ENCODE measurements at regions not wholly inside any gene's neighbourhood (a gene's known extent, or its start where the extent isn't known, plus 50 kb on each side); places are given as distances from the start of the nearest gene placed in this dataset.

DNA sequence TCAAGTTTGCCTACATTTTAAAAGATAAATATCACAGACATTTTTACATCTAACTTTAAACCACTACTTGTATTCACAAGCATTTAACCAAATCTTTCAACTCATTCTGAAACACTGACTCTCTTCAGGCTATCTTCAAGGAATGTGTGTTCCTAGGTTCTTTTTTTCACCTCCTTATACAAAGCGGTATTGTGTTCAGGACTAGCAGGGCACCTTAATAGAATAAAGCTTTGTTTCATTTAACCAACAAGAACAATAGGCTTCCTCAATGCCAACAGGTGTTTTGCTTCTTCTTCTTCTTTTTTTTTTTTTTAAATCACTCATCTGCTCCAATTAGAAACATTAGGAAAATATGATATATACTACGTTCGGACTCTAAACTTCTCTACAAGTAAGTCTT, 212.9 kb upstream of the SEMA3E start:
- intact Hi-C loops (cut with micrococcal nuclease) = no loop called here
- no peaks in the 10 kb centered on the region for H3K36me3 Mint-ChIP-seq (ENCODE audit: low read depth)
- POLR2A ChIA-PET = no interaction called here
- peaks cover 2% of the 10 kb centered on the region for H3K9me3 Mint-ChIP-seq
- no peak overlapping the region for H3K4me3 Mint-ChIP-seq
- DNase-seq = no peak
- no peak overlapping the region for H3K27ac Mint-ChIP-seq
- no peaks in the 10 kb centered on the region for H3K27me3 Mint-ChIP-seq
- TF ChIP-seq, protein P1, sequence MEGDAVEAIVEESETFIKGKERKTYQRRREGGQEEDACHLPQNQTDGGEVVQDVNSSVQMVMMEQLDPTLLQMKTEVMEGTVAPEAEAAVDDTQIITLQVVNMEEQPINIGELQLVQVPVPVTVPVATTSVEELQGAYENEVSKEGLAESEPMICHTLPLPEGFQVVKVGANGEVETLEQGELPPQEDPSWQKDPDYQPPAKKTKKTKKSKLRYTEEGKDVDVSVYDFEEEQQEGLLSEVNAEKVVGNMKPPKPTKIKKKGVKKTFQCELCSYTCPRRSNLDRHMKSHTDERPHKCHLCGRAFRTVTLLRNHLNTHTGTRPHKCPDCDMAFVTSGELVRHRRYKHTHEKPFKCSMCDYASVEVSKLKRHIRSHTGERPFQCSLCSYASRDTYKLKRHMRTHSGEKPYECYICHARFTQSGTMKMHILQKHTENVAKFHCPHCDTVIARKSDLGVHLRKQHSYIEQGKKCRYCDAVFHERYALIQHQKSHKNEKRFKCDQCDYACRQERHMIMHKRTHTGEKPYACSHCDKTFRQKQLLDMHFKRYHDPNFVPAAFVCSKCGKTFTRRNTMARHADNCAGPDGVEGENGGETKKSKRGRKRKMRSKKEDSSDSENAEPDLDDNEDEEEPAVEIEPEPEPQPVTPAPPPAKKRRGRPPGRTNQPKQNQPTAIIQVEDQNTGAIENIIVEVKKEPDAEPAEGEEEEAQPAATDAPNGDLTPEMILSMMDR (IDR thresholded peaks at IDR 0.05) = no peak
- H3K4me1 Mint-ChIP-seq = no peaks in the 10 kb centered on the region
- no peak for ATAC-seq (ENCODE audit: low read depth)
- CTCF ChIA-PET = no interaction called here

DNA sequence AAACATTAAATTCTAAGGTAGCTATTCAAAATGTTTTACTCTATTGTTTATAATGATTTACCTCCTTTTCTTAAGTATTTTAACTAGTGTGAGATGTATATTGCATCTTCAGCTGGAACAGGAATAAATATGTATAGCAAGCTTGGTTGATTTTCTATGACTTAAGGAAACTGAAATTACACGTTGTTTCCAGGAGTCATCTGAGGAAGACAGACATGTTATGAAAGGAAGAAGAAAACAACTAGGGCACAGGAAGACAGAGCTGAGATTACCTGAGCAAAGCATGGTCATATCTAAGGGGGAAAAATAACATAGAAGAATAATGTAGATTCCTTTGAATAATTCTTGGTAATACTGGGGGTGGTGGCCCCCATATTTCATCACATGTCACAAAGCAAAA, 210.9 kb upstream of the SEMA3E start:
- TF ChIP-seq, protein P1 (IDR thresholded peaks at IDR 0.05) = no peak
- intact Hi-C loops (cut with micrococcal nuclease) = no loop called here
- DNase-seq = no peak
- Mint-ChIP-seq H3K27ac (no peak overlapping the region), H3K9me3 (peaks cover 2% of the 10 kb centered on the region), H3K4me1 (no peaks in the 10 kb centered on the region), H3K4me3 (no peak overlapping the region), H3K27me3 (no peaks in the 10 kb centered on the region), H3K36me3 (ENCODE audit: low read depth) (no peaks in the 10 kb centered on the region)
- ChIA-PET CTCF (no interaction called here), POLR2A (no interaction called here)
- no peak for ATAC-seq (ENCODE audit: low read depth)

DNA sequence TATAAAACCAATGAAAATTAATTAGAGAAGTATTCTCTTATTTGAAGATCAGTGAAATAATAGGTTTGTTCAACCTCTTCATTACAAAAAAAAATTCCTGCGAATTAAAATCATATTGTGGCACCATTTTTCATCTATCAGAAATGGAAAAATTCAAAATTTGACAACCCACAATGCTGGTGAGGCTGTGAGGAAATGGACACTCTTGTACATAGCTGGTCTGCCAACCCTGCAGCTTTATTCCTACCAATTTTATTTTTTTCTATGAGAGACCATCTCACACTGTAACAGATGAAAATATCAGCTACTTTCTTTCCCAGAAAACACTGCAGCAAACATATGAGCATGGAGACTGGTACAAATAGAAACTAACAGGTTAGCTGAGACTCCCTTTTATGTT, 208.8 kb upstream of the SEMA3E start:
- ChIA-PET POLR2A (no interaction called here), CTCF (no interaction called here)
- TF ChIP-seq, protein P1 (IDR thresholded peaks at IDR 0.05) = no peak
- Mint-ChIP-seq H3K4me3 (no peak overlapping the region), H3K4me1 (no peaks in the 10 kb centered on the region), H3K27me3 (no peaks in the 10 kb centered on the region), H3K9me3 (no peaks in the 10 kb centered on the region), H3K27ac (no peak overlapping the region), H3K36me3 (ENCODE audit: low read depth) (no peaks in the 10 kb centered on the region)
- intact Hi-C loops (cut with micrococcal nuclease) = no loop called here
- ATAC-seq (ENCODE audit: low read depth) (no peak), DNase-seq (no peak)

DNA sequence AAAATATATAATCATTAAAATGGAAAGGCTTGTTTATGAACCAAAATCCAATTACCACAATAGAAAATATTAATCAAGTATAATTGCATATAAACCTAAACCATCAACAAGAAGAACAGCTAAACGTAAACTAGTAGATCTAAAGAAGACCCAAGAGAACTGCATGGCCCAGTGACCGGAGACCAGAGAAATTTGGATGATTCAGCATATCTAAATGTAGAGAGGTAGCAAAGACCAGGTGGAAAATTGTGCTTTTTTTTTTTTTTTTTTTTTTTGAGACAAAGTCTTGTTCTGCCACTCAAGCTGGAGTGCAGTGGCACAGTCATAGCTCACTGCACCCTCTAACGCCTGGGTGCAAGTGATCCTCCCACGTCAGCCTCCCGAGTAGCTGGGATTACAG, 207.2 kb upstream of the SEMA3E start:
- H3K27me3 Mint-ChIP-seq = no peaks in the 10 kb centered on the region
- no peaks in the 10 kb centered on the region for H3K9me3 Mint-ChIP-seq
- ATAC-seq (ENCODE audit: low read depth) (no peak), DNase-seq (no peak)
- no peaks in the 10 kb centered on the region for H3K36me3 Mint-ChIP-seq (ENCODE audit: low read depth)
- H3K4me1 Mint-ChIP-seq = no peaks in the 10 kb centered on the region
- intact Hi-C loops (cut with micrococcal nuclease) = no loop called here
- H3K27ac Mint-ChIP-seq = no peak overlapping the region
- ChIA-PET CTCF (no interaction called here), POLR2A (no interaction called here)
- TF ChIP-seq, protein P1 (IDR thresholded peaks at IDR 0.05) = no peak
- H3K4me3 Mint-ChIP-seq = no peak overlapping the region

DNA sequence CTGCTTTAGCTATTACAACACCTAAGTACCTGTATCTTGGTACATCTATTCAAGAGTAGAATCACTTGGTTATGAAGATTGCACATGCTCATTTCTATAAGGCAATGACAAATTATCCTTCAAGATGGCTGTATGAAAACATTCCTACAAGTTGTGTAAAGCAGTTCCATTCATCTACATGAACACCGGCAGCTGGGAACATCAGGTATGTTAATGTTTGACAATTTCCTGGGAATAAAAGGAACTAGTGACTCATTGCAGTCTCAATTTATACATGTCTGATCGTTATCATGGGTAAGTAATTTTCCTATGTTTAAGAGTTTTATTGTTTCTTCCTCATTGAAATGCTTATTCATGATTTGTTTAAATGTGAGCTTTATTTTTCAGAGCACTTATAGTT, 203.2 kb upstream of the SEMA3E start:
- intact Hi-C loops (cut with micrococcal nuclease) = no loop called here
- Mint-ChIP-seq H3K27me3 (no peaks in the 10 kb centered on the region), H3K9me3 (peaks cover 3% of the 10 kb centered on the region), H3K27ac (no peak overlapping the region), H3K4me3 (no peak overlapping the region), H3K4me1 (no peaks in the 10 kb centered on the region), H3K36me3 (ENCODE audit: low read depth) (no peaks in the 10 kb centered on the region)
- DNase-seq (no peak), ATAC-seq (ENCODE audit: low read depth) (no peak)
- CTCF ChIA-PET = no interaction called here
- TF ChIP-seq, protein P1 (IDR thresholded peaks at IDR 0.05) = no peak
- POLR2A ChIA-PET = no interaction called here
